ENCODE measurements at regions not wholly inside any gene's neighbourhood (a gene's known extent, or its start where the extent isn't known, plus 50 kb on each side); places are given as distances from the start of the nearest gene placed in this dataset.

GRCh38 chr3:117160176-117160575 is 450.6 kb downstream of the TUSC7 start:
- WGBS (ENCODE audit: extremely low coverage, insufficient coverage, insufficient read length) = no CpG with 5 or more reads among the region's 3 CpGs

GRCh38 chr3:117161816-117162215 is 452.2 kb downstream of the TUSC7 start:
- H3K4me3 ChIP-seq (ENCODE audit: low read depth, low read length) = no peak overlapping the region
- H2BK12ac ChIP-seq (ENCODE audit: low read length) = no peak overlapping the region
- no peak overlapping the region for H2AK5ac ChIP-seq (ENCODE audit: low read length)
- no peak overlapping the region for H2BK120ac ChIP-seq (ENCODE audit: insufficient read depth, low read length, poor library complexity)
- H3K14ac ChIP-seq (ENCODE audit: low read length) = no peak overlapping the region
- H3K4ac ChIP-seq (ENCODE audit: low read depth, low read length) = no peak overlapping the region
- no peak overlapping the region for H4K91ac ChIP-seq (ENCODE audit: low read depth, low read length)
- H3K4me1 ChIP-seq (ENCODE audit: control insufficient read depth in 1 of 2, insufficient read depth in 2 of 2, low read length in 2 of 2) = peaks cover 0 to 4% of the 10 kb centered on the region in 2 experiments
- no peak overlapping the region for H2AFZ ChIP-seq (ENCODE audit: insufficient read depth, low read length, poor library complexity)
- H3K36me3 ChIP-seq (ENCODE audit: control insufficient read depth in 1 of 2, insufficient read depth in 2 of 2, low read length in 2 of 2) = no peaks in the 10 kb centered on the region
- H3K9me3 ChIP-seq (ENCODE audit: insufficient read depth, low read depth, low read length) = no peaks in the 10 kb centered on the region
- H3K9ac ChIP-seq (ENCODE audit: low read length) = no peak overlapping the region
- no peaks in the 10 kb centered on the region for H3K27me3 ChIP-seq (ENCODE audit: insufficient read depth, low read length)
- no peak overlapping the region for H3K23ac ChIP-seq (ENCODE audit: low read length)
- no peak for DNase-seq
- no CpG with 5 or more reads among the region's 1 CpG for WGBS (ENCODE audit: extremely low coverage, insufficient coverage, insufficient read length)
- H2BK5ac ChIP-seq (ENCODE audit: low read depth, low read length, poor library complexity) = no peak overlapping the region
- no peaks in the 10 kb centered on the region for H3K79me1 ChIP-seq (ENCODE audit: low read length)
- H3K4me2 ChIP-seq (ENCODE audit: low read length) = no peak overlapping the region
- H3K27ac ChIP-seq (ENCODE audit: low read depth, low read length) = no peak overlapping the region
- H4K12ac ChIP-seq (ENCODE audit: low read depth, low read length) = no peak overlapping the region
- no peaks in the 10 kb centered on the region for H3K79me2 ChIP-seq (ENCODE audit: control insufficient read depth, insufficient read depth, low read length, poor library complexity)
- H3K18ac ChIP-seq (ENCODE audit: low read length) = no peak overlapping the region
- H4K8ac ChIP-seq (ENCODE audit: low read depth, low read length) = no peak overlapping the region

More at GRCh38 chr3:117160176-117160575, 450.6 kb downstream of the TUSC7 start:
- Histone ChIP-seq H3K36me3 (ENCODE audit: control insufficient read depth in 1 of 2, insufficient read depth in 2 of 2, low read length in 2 of 2) (no peaks in the 10 kb centered on the region), H3K4ac (ENCODE audit: low read depth, low read length) (no peak overlapping the region), H3K23ac (ENCODE audit: low read length) (no peak overlapping the region), H3K14ac (ENCODE audit: low read length) (no peak overlapping the region), H3K79me1 (ENCODE audit: low read length) (no peaks in the 10 kb centered on the region), H4K8ac (ENCODE audit: low read depth, low read length) (no peak overlapping the region), H2AFZ (ENCODE audit: insufficient read depth, low read length, poor library complexity) (no peak overlapping the region), H3K27ac (ENCODE audit: low read depth, low read length) (no peak overlapping the region), H3K4me1 (ENCODE audit: control insufficient read depth in 1 of 2, insufficient read depth in 2 of 2, low read length in 2 of 2) (no peaks in the 10 kb centered on the region), H3K9me3 (ENCODE audit: insufficient read depth, low read depth, low read length) (no peaks in the 10 kb centered on the region), H2BK120ac (ENCODE audit: insufficient read depth, low read length, poor library complexity) (no peak overlapping the region), H3K27me3 (ENCODE audit: insufficient read depth, low read length) (no peaks in the 10 kb centered on the region), H4K12ac (ENCODE audit: low read depth, low read length) (no peak overlapping the region), H4K91ac (ENCODE audit: low read depth, low read length) (no peak overlapping the region), H3K79me2 (ENCODE audit: control insufficient read depth, insufficient read depth, low read length, poor library complexity) (no peaks in the 10 kb centered on the region), H3K9ac (ENCODE audit: low read length) (no peak overlapping the region), H2BK12ac (ENCODE audit: low read length) (no peak overlapping the region), H3K4me3 (ENCODE audit: low read depth, low read length) (no peak overlapping the region), H3K18ac (ENCODE audit: low read length) (no peak overlapping the region), H2AK5ac (ENCODE audit: low read length) (no peak overlapping the region), H2BK5ac (ENCODE audit: low read depth, low read length, poor library complexity) (no peak overlapping the region), H3K4me2 (ENCODE audit: low read length) (no peak overlapping the region)
- no peak for DNase-seq

- no peak overlapping the region for H2BK5ac ChIP-seq (ENCODE audit: low read depth, low read length, poor library complexity)
- no peaks in the 10 kb centered on the region for H3K36me3 ChIP-seq (ENCODE audit: control insufficient read depth in 1 of 2, insufficient read depth in 2 of 2, low read length in 2 of 2)
- no peak overlapping the region for H3K4me2 ChIP-seq (ENCODE audit: low read length)
- peaks cover 0 to 4% of the 10 kb centered on the region in 2 experiments for H3K4me1 ChIP-seq (ENCODE audit: control insufficient read depth in 1 of 2, insufficient read depth in 2 of 2, low read length in 2 of 2)
- H3K27me3 ChIP-seq (ENCODE audit: insufficient read depth, low read length) = no peaks in the 10 kb centered on the region
- H3K23ac ChIP-seq (ENCODE audit: low read length) = no peak overlapping the region
- no peak overlapping the region for H3K9ac ChIP-seq (ENCODE audit: low read length)
- H2AK5ac ChIP-seq (ENCODE audit: low read length) = no peak overlapping the region
- no peak overlapping the region for H3K14ac ChIP-seq (ENCODE audit: low read length)
- H4K8ac ChIP-seq (ENCODE audit: low read depth, low read length) = no peak overlapping the region
- no peak overlapping the region for H2BK12ac ChIP-seq (ENCODE audit: low read length)
- no peak overlapping the region for H3K27ac ChIP-seq (ENCODE audit: low read depth, low read length)
- no peak overlapping the region for H4K12ac ChIP-seq (ENCODE audit: low read depth, low read length)
- H3K4ac ChIP-seq (ENCODE audit: low read depth, low read length) = no peak overlapping the region
- no peak overlapping the region for H3K4me3 ChIP-seq (ENCODE audit: low read depth, low read length)
- no peaks in the 10 kb centered on the region for H3K9me3 ChIP-seq (ENCODE audit: insufficient read depth, low read depth, low read length)
- no peaks in the 10 kb centered on the region for H3K79me1 ChIP-seq (ENCODE audit: low read length)
- no peak overlapping the region for H3K18ac ChIP-seq (ENCODE audit: low read length)
- H2BK120ac ChIP-seq (ENCODE audit: insufficient read depth, low read length, poor library complexity) = no peak overlapping the region
- no CpG with 5 or more reads among the region's 2 CpGs for WGBS (ENCODE audit: extremely low coverage, insufficient coverage, insufficient read length)
- no peak for DNase-seq
- no peaks in the 10 kb centered on the region for H3K79me2 ChIP-seq (ENCODE audit: control insufficient read depth, insufficient read depth, low read length, poor library complexity)
- no peak overlapping the region for H4K91ac ChIP-seq (ENCODE audit: low read depth, low read length)
- H2AFZ ChIP-seq (ENCODE audit: insufficient read depth, low read length, poor library complexity) = no peak overlapping the region
Measured at GRCh38 chr3:117165176-117165575, 455.6 kb downstream of the TUSC7 start.

- no peak overlapping the region for H4K8ac ChIP-seq (ENCODE audit: low read depth, low read length)
- no CpG with 5 or more reads among the region's 5 CpGs for WGBS (ENCODE audit: extremely low coverage, insufficient coverage, insufficient read length)
- H4K12ac ChIP-seq (ENCODE audit: low read depth, low read length) = no peak overlapping the region
- H3K79me2 ChIP-seq (ENCODE audit: control insufficient read depth, insufficient read depth, low read length, poor library complexity) = no peaks in the 10 kb centered on the region
- H3K23ac ChIP-seq (ENCODE audit: low read length) = no peak overlapping the region
- no peak overlapping the region for H2BK5ac ChIP-seq (ENCODE audit: low read depth, low read length, poor library complexity)
- no peak overlapping the region for H2BK12ac ChIP-seq (ENCODE audit: low read length)
- H3K4me3 ChIP-seq (ENCODE audit: low read depth, low read length) = no peak overlapping the region
- no peaks in the 10 kb centered on the region for H3K36me3 ChIP-seq (ENCODE audit: control insufficient read depth in 1 of 2, insufficient read depth in 2 of 2, low read length in 2 of 2)
- H3K9me3 ChIP-seq (ENCODE audit: insufficient read depth, low read depth, low read length) = no peaks in the 10 kb centered on the region
- no peaks in the 10 kb centered on the region for H3K27me3 ChIP-seq (ENCODE audit: insufficient read depth, low read length)
- no peak overlapping the region for H4K91ac ChIP-seq (ENCODE audit: low read depth, low read length)
- H2AK5ac ChIP-seq (ENCODE audit: low read length) = no peak overlapping the region
- no peak overlapping the region for H3K4ac ChIP-seq (ENCODE audit: low read depth, low read length)
- no peak overlapping the region for H3K14ac ChIP-seq (ENCODE audit: low read length)
- H3K9ac ChIP-seq (ENCODE audit: low read length) = no peak overlapping the region
- peak; percentile 80 to 90 for DNase-seq
- H3K79me1 ChIP-seq (ENCODE audit: low read length) = no peaks in the 10 kb centered on the region
- no peak overlapping the region for H2BK120ac ChIP-seq (ENCODE audit: insufficient read depth, low read length, poor library complexity)
- H3K4me2 ChIP-seq (ENCODE audit: low read length) = peak overlapping the region; percentile 26
- H3K18ac ChIP-seq (ENCODE audit: low read length) = no peak overlapping the region
- H3K27ac ChIP-seq (ENCODE audit: low read depth, low read length) = no peak overlapping the region
- H2AFZ ChIP-seq (ENCODE audit: insufficient read depth, low read length, poor library complexity) = no peak overlapping the region
- peaks cover 0 to 4% of the 10 kb centered on the region in 2 experiments for H3K4me1 ChIP-seq (ENCODE audit: control insufficient read depth in 1 of 2, insufficient read depth in 2 of 2, low read length in 2 of 2)
Measured at GRCh38 chr3:117165601-117166051, 456.0 kb downstream of the TUSC7 start.

Data from trophoblast cell (in vitro differentiated cells and primary cell).